Astrocyte (in vitro differentiated cells and primary cell): ENCODE measurements at regions not wholly inside any gene's neighbourhood (a gene's known extent, or its start where the extent isn't known, plus 50 kb on each side); places are given as distances from the start of the nearest gene placed in this dataset.
"Not testable (repeated sequence)": the region's sequence is repeated elsewhere in the genome, so short reads cannot be mapped to it uniquely, and the experiment has no call there.

Experiments used
- EZH2 ChIP-seq: IDR thresholded peaks from 2 replicates; pipeline ENCODE4 v1.6.1; 2012; ENCODE audit warnings: mild to moderate bottlenecking, low read length, inconsistent platforms; ENCODE audit not compliant: insufficient read depth
- TF ChIP-seq, protein P1 (sequence below): IDR thresholded peaks from 2 replicates; pipeline ENCODE4 v1.5.1; 2011; ENCODE audit warnings: low read depth, mild to moderate bottlenecking, inconsistent platforms, low read length, moderate library complexity; ENCODE audit not compliant: insufficient read depth

DNA sequence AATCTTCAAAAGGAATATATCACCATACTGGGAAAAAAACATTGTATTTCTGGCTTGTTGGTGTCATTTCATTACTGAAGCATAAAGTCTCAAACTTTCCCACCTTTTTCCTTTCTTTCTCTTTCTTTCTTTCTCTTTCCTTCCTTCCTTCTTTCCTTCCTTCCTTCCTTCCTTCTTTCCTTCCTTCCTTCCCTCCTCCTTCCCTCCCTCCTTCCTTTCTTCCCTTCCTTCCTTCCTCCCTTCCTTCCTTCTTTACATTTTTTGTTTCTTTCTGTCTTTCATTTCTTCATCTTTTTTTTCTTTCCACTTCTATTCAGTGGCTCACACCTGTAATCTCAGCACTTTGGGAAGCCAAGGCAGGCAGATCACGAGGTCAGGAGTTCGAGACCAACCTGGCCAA is 1160.7 kb downstream of the PCDH7 start:
- TF ChIP-seq EZH2: not testable (repeated sequence)
- TF ChIP-seq, protein P1, sequence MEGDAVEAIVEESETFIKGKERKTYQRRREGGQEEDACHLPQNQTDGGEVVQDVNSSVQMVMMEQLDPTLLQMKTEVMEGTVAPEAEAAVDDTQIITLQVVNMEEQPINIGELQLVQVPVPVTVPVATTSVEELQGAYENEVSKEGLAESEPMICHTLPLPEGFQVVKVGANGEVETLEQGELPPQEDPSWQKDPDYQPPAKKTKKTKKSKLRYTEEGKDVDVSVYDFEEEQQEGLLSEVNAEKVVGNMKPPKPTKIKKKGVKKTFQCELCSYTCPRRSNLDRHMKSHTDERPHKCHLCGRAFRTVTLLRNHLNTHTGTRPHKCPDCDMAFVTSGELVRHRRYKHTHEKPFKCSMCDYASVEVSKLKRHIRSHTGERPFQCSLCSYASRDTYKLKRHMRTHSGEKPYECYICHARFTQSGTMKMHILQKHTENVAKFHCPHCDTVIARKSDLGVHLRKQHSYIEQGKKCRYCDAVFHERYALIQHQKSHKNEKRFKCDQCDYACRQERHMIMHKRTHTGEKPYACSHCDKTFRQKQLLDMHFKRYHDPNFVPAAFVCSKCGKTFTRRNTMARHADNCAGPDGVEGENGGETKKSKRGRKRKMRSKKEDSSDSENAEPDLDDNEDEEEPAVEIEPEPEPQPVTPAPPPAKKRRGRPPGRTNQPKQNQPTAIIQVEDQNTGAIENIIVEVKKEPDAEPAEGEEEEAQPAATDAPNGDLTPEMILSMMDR: not testable (repeated sequence)
